ENCODE measurements at regions not wholly inside any gene's neighbourhood (a gene's known extent, or its start where the extent isn't known, plus 50 kb on each side); places are given as distances from the start of the nearest gene placed in this dataset.

- TF ChIP-seq PKNOX1 (IDR thresholded peaks at IDR 0.05) (no peak), CHD7 (IDR thresholded peaks at IDR 0.05; ENCODE audit: low read depth, low read length) (no peak)
Observed at GRCh38 chr1:219074084-219074728, 99.5 kb upstream of the LYPLAL1 start (continued).
